Hindlimb muscle (tissue), 1 donor: ENCODE measurements at regions not wholly inside any gene's neighbourhood (a gene's known extent, or its start where the extent isn't known, plus 50 kb on each side); places are given as distances from the start of the nearest gene placed in this dataset.

Source experiments
- DNase-seq: peaks from one replicate; pipeline ENCODE4 v3.0.0-alpha.2; 2013

GRCh38 chr10:36280321-36280741 is 638.2 kb upstream of the FZD8 start:
- no peak for DNase-seq

GRCh38 chr10:36278176-36278575 is 636.1 kb upstream of the FZD8 start:
- no peak for DNase-seq

GRCh38 chr10:36277459-36277858 is 635.4 kb upstream of the FZD8 start:
- no peak for DNase-seq

- DNase-seq = no peak
These were observed 629.7 kb upstream of the FZD8 start for GRCh38 chr10:36271627-36272340.

- no peak for DNase-seq
These were observed 627.1 kb upstream of the FZD8 start for GRCh38 chr10:36269222-36269621.

- DNase-seq = no peak
These were observed 624.8 kb upstream of the FZD8 start for GRCh38 chr10:36266923-36267322.

GRCh38 chr10:36265741-36266140 is 623.6 kb upstream of the FZD8 start:
- no peak for DNase-seq

GRCh38 chr10:36263871-36264270 is 621.8 kb upstream of the FZD8 start:
- DNase-seq = no peak

GRCh38 chr10:36256948-36257356 is 614.9 kb upstream of the FZD8 start:
- peak; percentile 45 for DNase-seq

- DNase-seq = peak; percentile 70
These were observed 614.1 kb upstream of the FZD8 start for GRCh38 chr10:36256166-36256565.

GRCh38 chr10:36254199-36254598 is 612.1 kb upstream of the FZD8 start:
- peak; percentile 32 for DNase-seq

- DNase-seq = no peak
These were observed 611.6 kb upstream of the FZD8 start for GRCh38 chr10:36253731-36254130.

GRCh38 chr10:36251068-36251467 is 609.0 kb upstream of the FZD8 start:
- DNase-seq = peak; percentile 19

- DNase-seq = no peak
These were observed 606.3 kb upstream of the FZD8 start for GRCh38 chr10:36248304-36248981.

- DNase-seq = no peak
These were observed 605.4 kb upstream of the FZD8 start for GRCh38 chr10:36247478-36247877.

- DNase-seq = no peak
These were observed 594.8 kb upstream of the FZD8 start for GRCh38 chr10:36236931-36237330.

GRCh38 chr10:36236341-36236740 is 594.2 kb upstream of the FZD8 start:
- no peak for DNase-seq

GRCh38 chr10:36232935-36233334 is 590.8 kb upstream of the FZD8 start:
- DNase-seq = no peak

- no peak for DNase-seq
These were observed 582.4 kb upstream of the FZD8 start for GRCh38 chr10:36224431-36224985.

GRCh38 chr10:36221101-36221500 is 579.0 kb upstream of the FZD8 start:
- peak; percentile 26 for DNase-seq

- peak; percentile 18 for DNase-seq
These were observed 578.1 kb upstream of the FZD8 start for GRCh38 chr10:36220151-36220550.

GRCh38 chr10:36211856-36212255 is 569.8 kb upstream of the FZD8 start:
- no peak for DNase-seq

- DNase-seq = no peak
These were observed 567.4 kb upstream of the FZD8 start for GRCh38 chr10:36209480-36209879.

GRCh38 chr10:36202881-36203280 is 560.8 kb upstream of the FZD8 start:
- DNase-seq = no peak
